ENCODE measurements at regions not wholly inside any gene's neighbourhood (a gene's known extent, or its start where the extent isn't known, plus 50 kb on each side); places are given as distances from the start of the nearest gene placed in this dataset.

DNA sequence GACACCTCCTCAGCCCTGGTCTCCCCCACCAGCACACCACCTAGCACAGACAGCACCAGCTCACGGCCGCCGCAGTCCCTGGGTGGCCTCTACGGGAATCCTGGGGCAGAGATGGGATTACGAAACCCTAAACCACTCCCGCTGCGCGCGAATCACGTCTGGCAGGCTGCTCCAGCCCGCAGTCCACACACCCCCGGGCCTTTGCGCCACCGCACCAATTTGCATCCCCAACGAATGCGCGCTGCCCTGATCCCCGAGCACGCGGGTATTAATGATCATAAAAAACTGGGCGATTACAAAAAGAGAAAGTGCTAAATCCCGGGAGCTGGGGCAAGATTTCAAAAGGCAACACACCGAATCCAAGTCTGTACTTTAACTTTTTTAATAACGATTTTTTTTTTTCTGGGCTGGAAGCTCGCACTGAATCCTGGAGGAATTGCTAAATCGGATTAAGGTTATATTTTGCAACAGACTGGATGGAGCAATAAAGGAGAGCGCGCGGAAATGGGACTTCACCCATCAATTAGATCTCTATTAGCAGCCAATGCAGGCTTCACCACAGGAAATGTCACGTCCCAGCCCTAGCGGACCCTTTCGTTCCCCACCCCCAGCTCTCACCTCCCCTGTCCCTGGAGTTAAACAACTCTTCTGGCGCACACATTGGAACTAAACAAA lies 69.8 kb upstream of the TMEM33 start:
- no peak for DNase-seq (ENCODE audit: low spot score)

DNA sequence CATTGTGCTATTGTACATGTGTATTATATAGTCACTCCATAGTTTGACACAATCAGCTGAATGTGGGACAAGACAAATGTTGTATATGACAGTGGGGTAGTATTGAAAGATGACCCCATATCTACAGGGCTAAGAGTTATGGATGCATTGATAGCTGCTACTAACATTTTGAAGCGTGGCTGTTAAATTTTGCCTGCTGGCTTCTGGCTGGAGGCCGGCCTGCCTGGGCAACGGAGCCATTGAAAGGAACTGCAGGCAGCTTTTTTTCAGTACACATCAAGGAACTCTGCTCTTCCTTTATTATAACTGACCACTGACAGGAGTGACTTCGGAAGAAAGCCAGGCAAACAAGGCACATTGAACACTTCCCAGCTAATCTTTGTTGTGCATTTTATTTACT lies 76.1 kb upstream of the TMEM33 start:
- no peak for DNase-seq (ENCODE audit: low spot score)

DNA sequence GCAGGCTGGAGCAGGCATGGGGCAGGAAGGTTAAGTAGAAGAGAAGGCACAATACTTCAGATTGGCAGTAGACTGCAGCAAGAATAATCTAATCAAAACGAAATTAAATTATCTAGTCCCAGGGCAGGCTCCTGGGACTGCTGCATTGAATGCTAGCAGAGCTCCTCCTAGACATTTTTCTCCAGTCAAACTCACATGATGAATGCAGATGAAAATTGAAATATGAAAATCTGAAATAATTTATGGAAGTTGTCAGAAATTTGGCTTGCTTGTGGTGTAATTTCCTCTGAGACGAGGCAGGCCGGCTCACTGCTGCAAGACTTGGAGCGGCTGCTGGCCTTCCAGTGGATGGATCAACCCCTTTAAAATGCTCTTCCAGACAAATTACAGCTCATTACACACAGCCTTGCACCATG lies 78.0 kb upstream of the TMEM33 start:
- DNase-seq (ENCODE audit: low spot score), result no peak

DNA sequence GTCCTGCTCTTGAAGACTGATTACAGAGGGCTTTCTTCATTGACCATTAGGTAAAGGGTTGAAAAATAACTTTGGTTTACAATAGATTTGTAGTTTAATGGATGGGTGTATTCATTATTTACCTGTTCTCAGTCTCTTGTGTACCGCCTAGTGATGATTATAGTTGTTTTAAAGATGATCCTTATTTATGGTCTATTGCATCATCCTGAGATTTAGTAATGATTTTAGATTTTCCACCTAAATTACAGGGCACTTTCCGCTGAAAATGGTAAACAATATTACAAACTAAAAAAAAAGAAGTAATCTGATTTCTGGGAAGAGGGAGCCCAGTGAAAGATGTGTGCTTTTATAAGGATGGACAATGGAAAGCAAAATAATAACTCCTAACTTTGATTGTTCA lies 78.4 kb upstream of the TMEM33 start:
- no peak for DNase-seq (ENCODE audit: low spot score)

DNA sequence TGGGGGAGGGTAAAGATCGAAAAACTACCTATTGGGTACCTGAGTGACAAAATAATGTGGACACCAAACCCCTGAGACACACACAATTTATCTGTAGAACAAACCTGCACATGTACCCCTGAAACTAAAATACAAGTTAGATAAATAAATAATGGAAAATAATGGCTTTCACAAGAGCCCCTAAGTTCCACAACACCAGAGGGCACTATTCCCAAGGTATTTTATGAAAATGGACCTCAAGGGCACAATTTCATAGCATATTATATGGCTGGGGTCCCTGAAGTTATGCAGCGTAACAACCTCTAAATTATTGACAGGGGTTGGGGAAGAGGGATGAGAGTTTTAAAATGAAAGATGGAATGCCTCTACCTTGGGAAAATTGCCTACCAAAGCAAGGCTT lies 81.3 kb upstream of the TMEM33 start:
- DNase-seq (ENCODE audit: low spot score), result no peak

DNA sequence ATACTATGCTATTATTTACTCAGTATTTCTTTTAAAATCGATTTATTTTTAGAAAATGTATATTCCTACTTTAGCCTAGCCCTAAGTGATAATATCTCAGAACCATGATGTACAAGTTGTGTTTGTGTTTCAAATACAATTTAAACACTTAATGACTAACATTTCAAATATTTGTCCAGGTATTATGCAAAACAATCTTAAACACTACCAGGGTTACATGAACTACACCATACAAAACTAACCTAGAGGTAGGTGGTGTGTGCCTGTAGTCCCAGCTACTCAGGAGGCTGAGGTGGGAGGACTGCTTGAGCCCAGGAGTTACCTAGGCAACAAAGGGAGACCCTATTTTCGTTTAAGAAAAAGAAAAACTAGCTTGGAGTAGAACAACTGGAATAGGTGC lies 83.0 kb upstream of the TMEM33 start:
- DNase-seq (ENCODE audit: low spot score), result no peak

DNA sequence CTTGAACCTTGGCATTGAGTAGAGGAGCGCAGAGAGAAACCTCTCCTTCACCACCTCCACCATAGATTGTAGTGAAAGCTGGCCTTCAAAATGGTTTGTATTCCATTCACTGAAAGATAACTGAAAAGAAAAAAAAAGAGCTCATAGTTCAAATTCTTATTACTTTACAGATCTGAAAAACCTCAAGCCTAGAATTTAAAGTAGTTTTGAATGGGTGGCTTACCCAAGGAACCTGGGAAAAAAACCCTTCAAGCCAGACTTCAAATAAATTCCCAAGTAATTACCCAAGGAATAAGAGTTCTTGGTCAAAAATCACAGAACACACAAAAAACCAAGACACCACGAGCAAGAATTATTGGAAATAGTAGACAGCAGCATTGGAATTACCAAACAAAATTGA lies 83.6 kb upstream of the TMEM33 start:
- no peak for DNase-seq (ENCODE audit: low spot score)

DNA sequence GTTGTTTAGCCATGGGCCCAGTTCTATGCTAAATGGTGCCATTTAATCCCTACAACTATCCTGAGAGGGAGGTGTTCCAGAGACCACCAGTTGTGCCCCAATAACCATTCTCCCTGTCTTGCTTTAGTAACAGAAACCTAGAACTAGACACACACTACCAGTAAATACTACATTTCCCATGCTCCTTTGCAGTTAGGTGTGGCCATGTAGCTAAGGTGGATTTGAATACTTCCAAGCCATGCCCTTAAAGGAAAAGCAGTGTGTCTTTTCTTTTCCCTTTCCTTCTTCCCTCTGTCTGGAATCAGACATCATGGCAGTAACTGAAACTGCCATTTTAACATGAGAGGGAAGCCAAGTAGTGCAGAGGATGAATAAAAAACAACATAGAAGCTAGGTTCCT lies 90.9 kb upstream of the TMEM33 start:
- DNase-seq (ENCODE audit: low spot score), result no peak

DNA sequence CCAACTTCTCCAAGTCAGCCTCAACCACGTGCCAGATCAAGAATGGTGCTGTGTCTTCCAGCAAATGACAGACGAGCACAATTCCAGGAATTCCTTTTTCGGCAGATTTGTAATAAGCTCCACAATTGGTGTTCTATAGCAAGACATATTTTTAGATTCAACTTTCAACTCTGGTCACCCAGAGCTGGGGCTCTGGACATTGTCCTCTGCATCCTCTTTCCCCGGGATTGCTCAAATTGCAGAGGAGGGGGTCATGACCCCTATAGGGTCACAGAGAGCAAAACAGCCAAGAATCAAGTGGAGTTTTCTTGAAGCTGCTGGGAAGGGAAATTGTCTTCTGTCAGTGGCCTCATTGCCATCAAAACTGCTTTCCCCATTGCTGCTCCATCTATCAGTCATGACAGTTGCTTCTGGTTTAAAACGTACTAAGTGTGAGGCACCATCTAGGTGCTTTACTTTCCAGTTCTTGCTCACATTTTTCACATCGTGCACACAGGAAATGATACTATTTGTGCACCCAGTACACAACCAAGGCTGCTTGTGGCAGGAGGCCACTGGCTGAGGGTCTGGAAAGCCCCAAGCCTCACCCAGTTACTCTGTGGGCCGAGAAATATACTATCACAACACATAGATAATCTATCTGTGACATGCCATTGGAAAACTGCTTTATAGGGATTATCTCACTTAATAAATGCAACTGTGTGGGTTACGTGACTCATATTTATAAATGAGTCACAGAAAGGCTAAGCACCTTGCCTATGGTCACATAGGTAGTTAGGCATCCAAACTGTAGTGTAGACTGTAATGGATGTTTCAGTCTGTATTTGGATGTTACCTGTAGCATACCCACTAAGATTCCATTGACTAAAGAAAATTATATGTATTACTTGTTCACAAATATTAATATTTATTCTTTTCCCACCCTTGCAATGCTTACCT lies 91.7 kb upstream of the PHOX2B start:
- no peak for DNase-seq (ENCODE audit: low spot score)

DNA sequence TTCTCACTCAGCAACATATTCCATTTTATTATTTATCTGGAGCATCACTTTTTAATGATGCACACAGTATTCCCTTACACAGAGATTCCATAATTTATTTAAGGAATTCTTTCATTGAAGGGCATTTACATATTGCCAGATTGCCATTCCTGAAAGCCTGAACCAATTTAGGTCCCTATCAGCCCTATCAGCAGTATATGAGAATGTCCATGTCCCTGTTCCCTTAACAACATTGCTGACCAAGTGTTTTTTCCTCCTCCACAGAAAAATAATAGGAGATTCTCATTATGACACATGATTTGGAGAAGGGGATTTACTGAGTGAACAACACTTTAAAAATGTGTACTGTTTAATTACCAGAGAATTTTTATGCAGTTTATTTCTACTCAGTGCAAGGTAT lies 90.1 kb upstream of the PHOX2B start:
- DNase-seq (ENCODE audit: low spot score), result no peak

DNA sequence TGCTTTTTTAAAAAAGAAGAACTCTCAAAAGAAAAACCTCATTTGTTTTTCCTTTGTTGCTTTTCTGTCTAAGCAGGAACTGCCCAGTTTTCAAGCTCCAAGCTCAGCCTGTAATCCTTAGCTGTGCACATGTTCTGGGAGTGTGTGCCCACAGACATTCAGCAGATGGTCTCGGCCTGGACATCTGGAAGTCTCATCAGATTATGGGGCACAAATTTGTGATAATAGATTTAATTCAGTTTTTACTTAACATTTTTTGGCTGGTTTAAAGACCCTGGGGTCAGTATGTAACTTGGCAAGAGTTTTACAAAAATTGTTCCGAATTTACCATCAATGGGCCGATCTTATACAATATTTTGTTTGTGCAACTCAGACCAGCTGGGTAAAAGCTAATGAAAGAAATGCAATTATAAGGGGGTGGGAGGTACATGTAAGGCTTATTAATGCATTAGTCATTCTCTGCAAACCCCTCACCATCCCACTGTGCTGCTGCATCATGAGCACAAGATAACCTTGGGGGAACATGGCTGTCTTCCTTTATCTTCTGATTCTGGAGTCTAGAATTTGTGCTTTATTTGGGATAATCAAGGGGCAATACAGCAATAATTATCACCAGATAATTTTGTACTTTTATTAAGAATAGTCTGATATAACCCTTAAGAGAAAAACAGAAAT lies 86.9 kb upstream of the PHOX2B start:
- DNase-seq (ENCODE audit: low spot score), result no peak

DNA sequence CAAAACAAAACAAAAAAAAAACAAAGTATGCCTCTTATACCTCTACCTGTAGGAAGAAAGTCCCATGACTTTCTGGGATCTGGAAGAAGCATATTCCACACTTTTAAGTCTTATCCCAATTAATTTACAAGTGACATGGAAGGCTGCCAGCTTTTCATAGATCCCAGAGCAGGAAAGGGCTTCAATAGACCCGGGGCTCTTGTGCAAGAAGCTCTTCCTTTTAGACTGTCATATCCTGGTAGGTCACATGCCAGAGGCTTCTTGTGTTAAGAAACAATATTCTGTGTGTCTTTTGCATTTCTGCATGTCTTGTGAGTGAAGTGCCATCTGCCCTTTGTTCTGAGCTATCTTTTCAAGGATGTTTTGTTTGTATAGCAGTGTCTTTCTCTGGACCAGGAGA lies 84.4 kb upstream of the PHOX2B start:
- DNase-seq (ENCODE audit: low spot score), result no peak

DNA sequence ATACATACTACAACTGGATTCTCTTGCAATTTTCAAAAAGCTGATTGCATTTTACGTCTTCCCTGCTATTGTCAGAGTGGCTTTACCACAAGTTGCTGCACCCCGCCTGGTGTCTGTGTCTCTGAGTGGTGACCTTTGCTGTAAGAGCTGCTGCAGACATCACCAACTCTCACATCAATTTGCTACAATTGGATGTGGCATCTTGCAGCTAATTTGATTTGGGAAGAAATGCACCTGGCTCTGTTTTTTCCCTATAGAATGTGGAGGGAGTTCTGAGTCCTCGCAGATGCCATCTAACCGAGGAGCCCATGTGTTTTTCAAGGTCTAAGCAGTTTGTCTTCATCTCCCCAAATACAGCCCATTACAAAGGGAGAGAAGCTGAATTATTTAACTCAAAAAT lies 73.8 kb upstream of the PHOX2B start:
- DNase-seq (ENCODE audit: low spot score), result no peak

DNA sequence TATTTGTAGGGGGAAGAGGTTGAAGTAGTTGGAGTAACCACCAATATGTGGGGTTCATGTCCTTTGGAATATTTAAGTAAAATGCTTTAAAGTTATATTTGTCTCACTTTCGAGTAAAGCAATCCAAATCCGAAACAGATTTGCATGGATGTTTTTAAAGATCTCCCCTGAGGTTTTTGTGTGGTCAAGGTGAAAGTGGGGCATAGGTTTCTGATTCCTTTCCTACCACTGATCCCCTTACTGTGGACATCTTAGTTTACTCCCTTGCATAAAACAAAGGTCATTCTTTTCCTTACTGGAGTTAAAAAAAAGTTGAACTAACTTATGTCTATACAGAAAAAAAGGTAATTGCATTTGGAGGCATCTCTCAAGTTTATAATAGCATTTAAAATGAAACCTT lies 71.9 kb upstream of the PHOX2B start:
- no peak for DNase-seq (ENCODE audit: low spot score)

DNA sequence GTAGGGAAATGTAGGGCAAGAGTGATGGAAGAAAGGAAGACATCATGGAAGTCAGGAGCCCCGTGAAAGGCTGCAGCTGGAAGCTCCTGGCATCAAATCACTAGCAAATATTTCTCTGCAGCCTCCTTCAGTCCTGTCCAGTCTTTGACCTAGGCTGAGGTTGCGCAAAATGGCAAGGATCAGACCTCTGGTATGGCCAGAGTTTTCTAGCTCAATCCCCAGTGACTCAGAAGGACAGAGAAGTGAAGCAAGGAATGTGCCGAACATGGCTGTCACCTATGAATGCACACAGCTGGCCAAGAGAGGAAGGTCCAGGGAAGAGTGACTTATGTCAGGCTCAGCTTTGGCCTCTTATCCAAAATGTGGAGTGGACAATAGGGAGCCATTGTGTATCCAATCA lies 71.1 kb upstream of the PHOX2B start:
- DNase-seq (ENCODE audit: low spot score), result no peak

DNA sequence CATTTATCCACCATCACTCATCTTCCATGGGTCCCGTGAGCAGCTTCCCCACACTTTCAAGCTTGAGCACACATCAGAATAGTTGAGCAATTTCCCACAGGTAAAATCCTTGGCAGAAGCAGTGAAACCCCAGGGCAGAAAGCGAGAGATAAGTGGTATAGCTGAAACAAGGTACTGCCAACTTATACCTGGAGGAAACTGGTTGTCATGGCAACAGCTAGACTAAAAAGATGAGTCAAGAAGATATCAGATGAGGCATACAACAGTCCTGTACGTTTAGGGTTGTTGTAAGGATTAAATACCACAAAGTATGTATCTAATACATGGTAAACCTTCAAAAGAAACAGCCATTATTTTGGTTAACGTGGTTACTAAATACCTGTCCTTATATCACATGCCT lies 66.9 kb upstream of the PHOX2B start:
- no peak for DNase-seq (ENCODE audit: low spot score)

DNA sequence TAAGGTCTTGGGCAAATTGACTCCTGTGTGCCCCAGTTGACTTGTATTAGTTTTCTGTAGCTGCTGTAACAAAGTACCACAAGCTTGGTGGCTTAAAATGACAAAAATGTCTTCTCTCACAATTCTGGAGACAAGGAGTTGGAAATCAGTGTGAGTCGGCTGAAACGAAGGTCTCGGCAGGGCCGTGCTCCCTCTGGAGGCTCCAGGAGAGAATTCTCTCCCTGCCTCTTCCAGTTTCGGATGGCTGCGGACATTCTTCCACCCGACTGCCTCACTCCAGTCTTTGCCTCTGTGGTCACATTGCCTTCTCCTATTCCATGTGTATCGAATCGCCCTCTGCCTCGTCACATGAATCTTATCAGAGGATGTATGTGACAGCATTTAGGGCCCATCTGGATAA lies 66.0 kb upstream of the PHOX2B start:
- DNase-seq (ENCODE audit: low spot score), result peak; percentile 7

DNA sequence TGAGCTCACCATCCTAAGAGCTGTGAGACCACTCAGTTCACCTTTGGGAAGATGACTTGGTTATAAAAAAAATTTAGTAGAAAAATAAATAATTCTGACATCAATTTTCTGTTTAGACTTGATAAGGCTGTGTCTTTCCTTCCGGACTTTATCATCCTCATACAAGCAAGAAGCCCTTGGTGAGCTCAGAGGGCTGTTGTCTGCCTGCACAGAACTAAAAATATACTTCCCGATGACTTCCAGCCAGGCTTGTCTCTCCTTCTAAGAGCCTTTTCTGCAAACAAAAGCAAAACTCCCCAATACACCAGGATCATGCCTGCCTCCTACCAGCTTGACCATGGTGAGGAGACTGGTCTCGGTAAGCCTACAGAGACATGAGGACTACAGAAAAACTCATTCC lies 58.3 kb upstream of the PHOX2B start:
- no peak for DNase-seq (ENCODE audit: low spot score)

DNA sequence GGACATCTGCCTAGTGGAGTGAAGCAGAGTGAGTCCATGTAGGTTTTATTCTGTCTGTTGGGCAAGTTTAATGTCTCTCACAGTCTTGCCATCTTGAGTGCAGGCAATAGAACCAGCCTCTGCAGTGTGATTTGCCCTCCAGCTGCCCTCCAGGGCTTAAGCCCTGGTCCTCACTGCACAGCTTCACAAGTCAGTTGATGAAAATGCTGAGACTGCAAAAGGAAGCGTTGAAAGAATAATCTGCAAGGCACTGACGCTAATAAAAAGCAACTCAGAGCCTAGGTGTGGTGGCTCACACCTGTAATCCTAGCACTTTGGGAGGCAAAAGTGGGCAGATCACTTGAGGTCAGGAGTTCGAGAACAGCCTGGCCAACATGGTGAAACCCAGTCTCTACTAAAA lies 54.1 kb upstream of the PHOX2B start:
- DNase-seq (ENCODE audit: low spot score), result no peak

DNA sequence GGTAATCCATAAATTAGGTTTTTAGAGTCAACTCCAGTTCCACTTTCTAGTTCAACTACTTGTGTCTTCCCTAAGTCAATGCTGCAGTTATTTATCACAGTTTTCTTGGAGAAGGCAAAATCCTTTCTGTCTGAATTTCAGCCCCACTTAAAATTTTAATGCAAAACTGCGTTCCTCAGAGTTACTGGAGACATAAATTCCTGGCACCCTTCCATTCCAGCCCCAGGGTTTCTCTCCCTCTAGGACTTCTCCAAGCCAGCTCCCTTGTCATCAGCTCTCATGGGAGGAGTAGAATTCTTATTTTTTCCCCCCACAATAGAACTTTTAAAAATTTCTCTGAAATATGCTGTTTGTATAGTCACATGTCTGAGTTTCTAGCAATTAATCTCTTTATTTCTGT lies 50.6 kb upstream of the PHOX2B start:
- no peak for DNase-seq (ENCODE audit: low spot score)

All from cerebellar cortex (tissue), 1 donor.